ENCODE measurements at regions not wholly inside any gene's neighbourhood (a gene's known extent, or its start where the extent isn't known, plus 50 kb on each side); places are given as distances from the start of the nearest gene placed in this dataset.

DNA sequence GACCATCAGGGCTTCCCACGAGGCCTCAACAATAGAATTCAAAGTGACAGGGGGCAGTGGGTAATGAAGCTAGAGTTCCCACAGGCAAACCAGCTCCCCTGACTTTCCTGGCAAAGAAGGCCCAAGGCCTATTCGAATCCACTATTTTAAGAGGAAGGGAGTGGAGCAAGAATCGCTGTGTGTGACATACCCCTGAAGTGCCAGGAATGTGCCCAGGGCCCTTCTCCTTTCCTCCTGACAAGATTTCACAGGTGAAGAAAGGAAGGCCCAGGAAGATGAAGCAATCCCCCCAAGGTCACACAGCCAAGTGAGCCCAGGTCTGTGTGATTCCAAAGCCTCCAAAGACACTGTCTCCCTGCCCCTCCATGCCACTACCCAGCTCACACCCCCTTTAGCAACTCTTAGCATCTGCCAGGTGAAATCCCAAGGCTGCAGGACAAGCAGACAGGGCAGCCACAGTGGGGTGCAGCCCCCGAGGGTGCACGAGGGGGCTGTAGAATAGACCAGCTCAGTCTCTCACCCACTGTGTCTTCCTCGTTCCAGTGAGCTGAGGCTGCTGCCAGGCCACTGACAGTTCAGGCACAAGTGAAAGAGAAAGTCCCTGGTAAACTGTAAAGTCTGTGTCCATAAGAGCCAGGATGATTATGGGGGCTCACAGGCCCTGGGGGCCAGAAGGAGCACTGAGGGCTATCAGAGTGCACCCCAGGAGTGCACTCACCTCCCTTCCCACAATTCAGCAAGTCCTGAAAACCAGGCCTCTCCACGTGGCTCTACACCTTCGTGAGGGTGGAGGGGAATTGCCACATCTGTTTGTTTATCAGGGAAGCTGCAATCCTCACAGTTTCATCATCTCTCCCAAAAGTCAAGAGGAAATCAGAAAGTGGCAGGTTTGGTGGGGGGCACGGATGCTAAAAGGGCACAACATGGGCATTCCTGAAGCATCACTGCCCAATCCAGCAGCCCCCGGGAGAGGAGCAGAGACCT is 70.8 kb upstream of the ZMIZ1 start:
- no peak for TF ChIP-seq EZH2 (IDR thresholded peaks at IDR 0.05)
- no peak for TF ChIP-seq POLR2AphosphoS5 (IDR thresholded peaks at IDR 0.05; ENCODE audit: borderline replicate concordance, low read depth, low read length)
- no peak for TF ChIP-seq FOXP2 (optimal IDR thresholded peaks at IDR 0.05; ENCODE audit: control extremely low read depth, extremely low read length, insufficient read depth)

All from SK-N-MC (cell line).